H9 (cell line): ENCODE measurements at regions not wholly inside any gene's neighbourhood (a gene's known extent, or its start where the extent isn't known, plus 50 kb on each side); places are given as distances from the start of the nearest gene placed in this dataset.

Source experiments
- DNase-seq: peaks from one replicate; pipeline ENCODE4 v3.0.0-alpha.2; 2017
- H2AFZ ChIP-seq: one replicate; pipeline ENCODE4 v1.6.1; 2013; ENCODE audit warnings: mild to moderate bottlenecking, low read length, control low read depth, moderate library complexity
- H2AK5ac ChIP-seq: 2 replicates; pipeline ENCODE4 v1.6.1; 2013; ENCODE audit warnings: low read length, control low read depth, mixed read lengths; ENCODE audit not compliant: insufficient read length
- H2BK120ac ChIP-seq: one replicate; pipeline ENCODE4 v1.6.1; 2013; ENCODE audit warnings: low read depth, mild to moderate bottlenecking, low read length, control low read depth, inconsistent platforms; ENCODE audit not compliant: poor library complexity, severe bottlenecking
- H2BK12ac ChIP-seq: 2 replicates; pipeline ENCODE4 v1.6.1; 2013; ENCODE audit warnings: low read length, control low read depth, mixed read lengths, low read depth; ENCODE audit not compliant: insufficient read length
- H2BK15ac ChIP-seq: 2 replicates; pipeline ENCODE4 v1.6.1; 2013; ENCODE audit warnings: low read depth, low read length, control low read depth
- H2BK20ac ChIP-seq: one replicate; pipeline ENCODE4 v1.6.1; 2013; ENCODE audit warnings: low read depth, mild to moderate bottlenecking, low read length, control low read depth, inconsistent platforms; ENCODE audit not compliant: poor library complexity, severe bottlenecking
- H2BK5ac ChIP-seq: 2 replicates; pipeline ENCODE4 v1.6.1; 2013; ENCODE audit warnings: low read length, control low read depth, mixed read lengths; ENCODE audit not compliant: insufficient read length
- H3K14ac ChIP-seq: 2 replicates; pipeline ENCODE4 v1.6.1; 2013; ENCODE audit warnings: low read length, control low read depth; ENCODE audit not compliant: insufficient read depth
- H3K18ac ChIP-seq: 2 replicates; pipeline ENCODE4 v1.6.1; 2013; ENCODE audit warnings: low read depth, mild to moderate bottlenecking, mixed read lengths, low read length, control low read depth; ENCODE audit not compliant: insufficient read length
- H3K23ac ChIP-seq: 2 replicates; pipeline ENCODE4 v1.6.1; 2013; ENCODE audit warnings: low read length, control low read depth, mixed read lengths, low read depth; ENCODE audit not compliant: insufficient read length
- H3K23me2 ChIP-seq: 2 replicates; pipeline ENCODE4 v1.6.1; 2013; ENCODE audit warnings: low read depth, mild to moderate bottlenecking, mixed read lengths, low read length, control low read depth; ENCODE audit not compliant: insufficient read length, poor library complexity, severe bottlenecking
- H3K27ac ChIP-seq: 2 replicates; pipeline ENCODE4 v1.5.1; 2013; ENCODE audit warnings: low read length, control low read depth, mixed read lengths, low read depth; ENCODE audit not compliant: insufficient read length
- H3K27me3 ChIP-seq: 2 replicates; pipeline ENCODE4 v1.6.1; 2013; ENCODE audit warnings: low read length, control low read depth, inconsistent platforms; ENCODE audit not compliant: insufficient read depth
- H3K4ac ChIP-seq: 2 replicates; pipeline ENCODE4 v1.6.1; 2013; ENCODE audit warnings: low read depth, mild to moderate bottlenecking, control low read depth, inconsistent platforms, low read length, moderate library complexity
- H3K4me1 ChIP-seq: 2 replicates; pipeline ENCODE4 v1.6.1; 2013; ENCODE audit warnings: low read length, control low read depth, inconsistent platforms; ENCODE audit not compliant: insufficient read depth
- H3K4me2 ChIP-seq: 2 replicates; pipeline ENCODE4 v1.6.1; 2013; ENCODE audit warnings: low read length, control low read depth, mixed read lengths; ENCODE audit not compliant: insufficient read length, insufficient read depth
- H3K56ac ChIP-seq: 2 replicates; pipeline ENCODE4 v1.6.1; 2013; ENCODE audit warnings: low read depth, mild to moderate bottlenecking, mixed read lengths, low read length, control low read depth; ENCODE audit not compliant: insufficient read length
- H3K79me1 ChIP-seq: 2 replicates; pipeline ENCODE4 v1.6.1; 2013; ENCODE audit warnings: low read depth, mild to moderate bottlenecking, moderate library complexity, low read length, control low read depth, inconsistent platforms; ENCODE audit not compliant: insufficient read depth, poor library complexity, severe bottlenecking
- H3K79me2 ChIP-seq: 2 replicates; pipeline ENCODE4 v1.6.1; 2013; ENCODE audit warnings: low read length, control low read depth, inconsistent platforms; ENCODE audit not compliant: insufficient read depth
- H3K9ac ChIP-seq: 2 replicates; pipeline ENCODE4 v1.6.1; 2013; ENCODE audit warnings: low read length, control low read depth, mixed read lengths; ENCODE audit not compliant: insufficient read length; ENCODE audit errors: extremely low read depth
- H3K9me3 ChIP-seq: one replicate; pipeline ENCODE4 v1.6.1; 2013; ENCODE audit warnings: low read depth, low read length, inconsistent platforms; ENCODE audit not compliant: control insufficient read depth
- H3T11ph ChIP-seq: one replicate; pipeline ENCODE4 v1.6.1; 2013; ENCODE audit warnings: mild to moderate bottlenecking, low read length, control low read depth, inconsistent platforms
- H4K20me1 ChIP-seq: one replicate; pipeline ENCODE4 v1.6.1; 2013; ENCODE audit not compliant: control insufficient read depth, insufficient read length, insufficient read depth
- H4K5ac ChIP-seq: 2 replicates; pipeline ENCODE4 v1.6.1; 2013; ENCODE audit warnings: low read depth, mild to moderate bottlenecking, mixed read lengths, low read length, control low read depth; ENCODE audit not compliant: insufficient read length
- H4K8ac ChIP-seq: replicated peaks from 2 replicates; pipeline ENCODE4 v1.6.1; 2013; ENCODE audit warnings: low read length, control low read depth, mixed read lengths, low read depth; ENCODE audit not compliant: insufficient read length
- H4K91ac ChIP-seq: 2 replicates; pipeline ENCODE4 v1.6.1; 2013; ENCODE audit warnings: low read depth, mild to moderate bottlenecking, moderate library complexity, mixed read lengths, low read length, control low read depth; ENCODE audit not compliant: insufficient read length
- H3K27ac Mint-ChIP-seq, 3 experiments: 2 replicates in 2 of 3; 3 replicates in 1 of 3; pipeline ENCODE4 v1.8.0; 2020 to 2021; ENCODE audit warnings: mixed read lengths in 3 of 3, mild to moderate bottlenecking in 1 of 3, moderate library complexity in 1 of 3
- H3K27me3 Mint-ChIP-seq: 2 replicates; pipeline ENCODE4 v1.8.0; 2021; ENCODE audit warnings: low read depth, mild to moderate bottlenecking, moderate library complexity, mixed read lengths
- H3K36me3 Mint-ChIP-seq, 3 experiments: 2 replicates in 2 of 3; 3 replicates in 1 of 3; pipeline ENCODE4 v1.8.0; 2020 to 2021; ENCODE audit warnings: low read depth in 3 of 3, mixed read lengths in 3 of 3; ENCODE audit not compliant: insufficient read depth in 1 of 3
- H3K4me1 Mint-ChIP-seq, 2 experiments: 2 replicates each; pipeline ENCODE4 v1.8.0; 2020; ENCODE audit warnings: mixed read lengths in 2 of 2
- H3K4me3 Mint-ChIP-seq, 2 experiments: 2 replicates in 1 of 2; 3 replicates in 1 of 2; pipeline ENCODE4 v1.8.0; 2020 to 2021; ENCODE audit warnings: mild to moderate bottlenecking in 2 of 2, mixed read lengths in 2 of 2, moderate library complexity in 1 of 2
- H3K9me3 Mint-ChIP-seq, 2 experiments: 2 replicates in 1 of 2; 3 replicates in 1 of 2; pipeline ENCODE4 v1.8.0; 2020; ENCODE audit warnings: mild to moderate bottlenecking in 2 of 2, mixed read lengths in 2 of 2, moderate library complexity in 1 of 2
- CTCF ChIP-seq: fragments of 200-600 bp; sonication (generic); conservative IDR thresholded peaks from 3 replicates; pipeline ENCODE4 v1.8.0; 2021; ENCODE audit warnings: antibody characterized with exemption, mild to moderate bottlenecking
- WGBS: extraction: QIAGEN DNeasy Blood & Tissue Kit; methylation state at CpG from one replicate; pipeline ENCODE4 v1.1.7; 2013; ENCODE audit warnings: missing lambda C conversion rate, low lambda C conversion rate, mixed read lengths; ENCODE audit not compliant: insufficient read length; ENCODE audit errors: extremely low coverage; 5-methylcytosine and 5-hydroxymethylcytosine counted together

DNA sequence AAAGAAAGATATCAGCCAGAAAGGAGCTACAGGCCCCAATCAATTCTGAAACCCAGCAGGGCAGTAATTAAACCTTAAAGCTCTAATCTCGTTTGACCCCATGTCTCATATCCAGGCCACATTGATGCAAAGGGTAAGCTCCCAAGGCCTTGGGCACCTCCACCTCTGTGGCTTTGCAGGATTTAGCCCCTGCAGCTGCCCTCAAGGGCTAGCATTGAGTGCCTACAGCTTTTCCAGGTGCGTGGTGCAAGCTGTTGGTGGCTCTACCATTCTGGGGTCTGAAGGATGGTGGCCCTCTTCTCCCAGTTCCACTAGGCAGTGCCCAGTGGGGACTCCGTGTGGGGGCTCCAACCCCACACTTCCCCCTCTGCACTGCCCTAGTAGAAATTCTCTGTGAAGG is 429.9 kb downstream of the NPHP4 start:
- Mint-ChIP-seq H3K27me3 (peaks cover 5% of the 10 kb centered on the region), H3K36me3 (peaks cover 0 to 9% (median 9%) of the 10 kb centered on the region in 3 experiments; a peak in 5 of 7 replicates), H3K4me3 (no peak overlapping the region), H3K9me3 (peaks cover 15 to 17% of the 10 kb centered on the region in 2 experiments), H3K4me1 (no peaks in the 10 kb centered on the region), H3K27ac (no peak overlapping the region)
- H2AFZ ChIP-seq: no peak overlapping the region
- H3K9me3 ChIP-seq: no peaks in the 10 kb centered on the region
- DNase-seq: no peak
- H3K79me1 ChIP-seq: no peaks in the 10 kb centered on the region
- no peak overlapping the region for H4K5ac ChIP-seq
- H3T11ph ChIP-seq: no peak overlapping the region
- no peak overlapping the region for H2BK5ac ChIP-seq
- H3K23me2 ChIP-seq: no peaks in the 10 kb centered on the region
- no peaks in the 10 kb centered on the region for H4K20me1 ChIP-seq
- no peak overlapping the region for H2AK5ac ChIP-seq
- H3K23ac ChIP-seq: no peak overlapping the region
- no peak overlapping the region for H3K27ac ChIP-seq
- H3K4ac ChIP-seq: no peak overlapping the region
- no CpG with 5 or more reads among the region's 3 CpGs for WGBS
- H3K79me2 ChIP-seq: no peaks in the 10 kb centered on the region
- H2BK20ac ChIP-seq: no peak overlapping the region
- H3K9ac ChIP-seq: no peak overlapping the region
- no peaks in the 10 kb centered on the region for H3K4me1 ChIP-seq
- no peak overlapping the region for H4K91ac ChIP-seq
- H3K27me3 ChIP-seq: no peaks in the 10 kb centered on the region
- H3K14ac ChIP-seq: no peak overlapping the region
- no peak overlapping the region for H2BK120ac ChIP-seq
- H3K4me2 ChIP-seq: no peak overlapping the region
- H3K56ac ChIP-seq: no peak overlapping the region
- H2BK15ac ChIP-seq: no peak overlapping the region
- no peak overlapping the region for H3K18ac ChIP-seq
- H4K8ac ChIP-seq: no peak overlapping the region
- no peak overlapping the region for H2BK12ac ChIP-seq
- no peak for TF ChIP-seq CTCF
